ENCODE measurements at regions not wholly inside any gene's neighbourhood (a gene's known extent, or its start where the extent isn't known, plus 50 kb on each side); places are given as distances from the start of the nearest gene placed in this dataset.

- no peaks in the 10 kb centered on the region for H3K27me3 Mint-ChIP-seq (ENCODE audit: unreplicated experiment)
- H3K4me3 Mint-ChIP-seq (ENCODE audit: low read depth, unreplicated experiment), result no peak overlapping the region
- CTCF ChIA-PET, result interaction anchor here (0.7 to 1.3 kb wide), 3 partner anchors 9 to 291 kb away, joined by 3 to 4 read pairs (median 3); no protein-coding TSS in a partner anchor
- DNase-seq, result peak; percentile 24
- BruUV-seq (replicated peaks), result no TSS peak
- H3K4me1 Mint-ChIP-seq (ENCODE audit: low read depth, unreplicated experiment), result no peaks in the 10 kb centered on the region
- no peak overlapping the region for H3K27ac Mint-ChIP-seq (ENCODE audit: unreplicated experiment)
- TF ChIP-seq, protein P1, sequence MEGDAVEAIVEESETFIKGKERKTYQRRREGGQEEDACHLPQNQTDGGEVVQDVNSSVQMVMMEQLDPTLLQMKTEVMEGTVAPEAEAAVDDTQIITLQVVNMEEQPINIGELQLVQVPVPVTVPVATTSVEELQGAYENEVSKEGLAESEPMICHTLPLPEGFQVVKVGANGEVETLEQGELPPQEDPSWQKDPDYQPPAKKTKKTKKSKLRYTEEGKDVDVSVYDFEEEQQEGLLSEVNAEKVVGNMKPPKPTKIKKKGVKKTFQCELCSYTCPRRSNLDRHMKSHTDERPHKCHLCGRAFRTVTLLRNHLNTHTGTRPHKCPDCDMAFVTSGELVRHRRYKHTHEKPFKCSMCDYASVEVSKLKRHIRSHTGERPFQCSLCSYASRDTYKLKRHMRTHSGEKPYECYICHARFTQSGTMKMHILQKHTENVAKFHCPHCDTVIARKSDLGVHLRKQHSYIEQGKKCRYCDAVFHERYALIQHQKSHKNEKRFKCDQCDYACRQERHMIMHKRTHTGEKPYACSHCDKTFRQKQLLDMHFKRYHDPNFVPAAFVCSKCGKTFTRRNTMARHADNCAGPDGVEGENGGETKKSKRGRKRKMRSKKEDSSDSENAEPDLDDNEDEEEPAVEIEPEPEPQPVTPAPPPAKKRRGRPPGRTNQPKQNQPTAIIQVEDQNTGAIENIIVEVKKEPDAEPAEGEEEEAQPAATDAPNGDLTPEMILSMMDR (IDR thresholded peaks at IDR 0.05; ENCODE audit: unreplicated experiment), result no peak
- H3K36me3 Mint-ChIP-seq (ENCODE audit: insufficient read depth, unreplicated experiment), result no peaks in the 10 kb centered on the region
- no peaks in the 10 kb centered on the region for H3K9me3 Mint-ChIP-seq (ENCODE audit: low read depth, unreplicated experiment)
- intact Hi-C loops (cut with micrococcal nuclease; ENCODE audit: unreplicated experiment), result no loop called here
Observed at GRCh38 chr3:63095-63765, 133.3 kb upstream of the CHL1 start.

GRCh38 chr3:69690-70089 is 126.9 kb upstream of the CHL1 start:
- Mint-ChIP-seq H3K4me1 (ENCODE audit: low read depth, unreplicated experiment) (no peaks in the 10 kb centered on the region), H3K9me3 (ENCODE audit: low read depth, unreplicated experiment) (no peaks in the 10 kb centered on the region), H3K4me3 (ENCODE audit: low read depth, unreplicated experiment) (no peak overlapping the region), H3K36me3 (ENCODE audit: insufficient read depth, unreplicated experiment) (no peaks in the 10 kb centered on the region), H3K27me3 (ENCODE audit: unreplicated experiment) (no peaks in the 10 kb centered on the region), H3K27ac (ENCODE audit: unreplicated experiment) (no peak overlapping the region)
- CTCF ChIA-PET, result no interaction called here
- intact Hi-C loops (cut with micrococcal nuclease; ENCODE audit: unreplicated experiment), result no loop called here
- BruUV-seq (replicated peaks), result no TSS peak
- TF ChIP-seq, protein P1 (IDR thresholded peaks at IDR 0.05; ENCODE audit: unreplicated experiment), result no peak
- no peak for DNase-seq

DNA sequence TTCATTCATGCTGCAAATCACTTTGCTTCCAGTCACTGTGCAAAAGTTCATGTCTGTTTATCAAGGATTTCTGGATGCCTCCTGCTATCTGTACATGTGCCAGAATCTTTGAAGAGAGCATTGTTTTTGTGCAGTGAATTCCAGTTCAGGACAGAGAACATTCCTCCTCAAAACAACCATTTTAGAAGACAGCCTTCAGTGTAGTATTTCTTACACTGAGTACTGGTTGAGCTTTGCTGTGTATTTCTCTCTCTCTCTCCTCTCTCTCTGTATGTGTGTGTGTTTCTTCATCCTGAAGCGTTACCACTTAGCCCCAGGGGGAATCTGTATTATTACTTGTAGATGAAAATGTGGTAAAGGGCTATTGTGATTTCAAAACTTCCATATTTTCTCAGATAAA is 123.8 kb upstream of the CHL1 start:
- Mint-ChIP-seq H3K36me3 (ENCODE audit: insufficient read depth, unreplicated experiment) (no peaks in the 10 kb centered on the region), H3K4me3 (ENCODE audit: low read depth, unreplicated experiment) (no peak overlapping the region), H3K27ac (ENCODE audit: unreplicated experiment) (no peak overlapping the region), H3K9me3 (ENCODE audit: low read depth, unreplicated experiment) (no peaks in the 10 kb centered on the region), H3K4me1 (ENCODE audit: low read depth, unreplicated experiment) (no peaks in the 10 kb centered on the region), H3K27me3 (ENCODE audit: unreplicated experiment) (no peaks in the 10 kb centered on the region)
- BruUV-seq (replicated peaks), result no TSS peak
- DNase-seq, result no peak
- TF ChIP-seq, protein P1 (IDR thresholded peaks at IDR 0.05; ENCODE audit: unreplicated experiment), result no peak
- intact Hi-C loops (cut with micrococcal nuclease; ENCODE audit: unreplicated experiment), result no loop called here
- CTCF ChIA-PET, result no interaction called here

GRCh38 chr3:73271-73670 is 123.3 kb upstream of the CHL1 start:
- H3K9me3 Mint-ChIP-seq (ENCODE audit: low read depth, unreplicated experiment), result no peaks in the 10 kb centered on the region
- no peaks in the 10 kb centered on the region for H3K4me1 Mint-ChIP-seq (ENCODE audit: low read depth, unreplicated experiment)
- no peak for DNase-seq
- CTCF ChIA-PET, result no interaction called here
- TF ChIP-seq, protein P1 (IDR thresholded peaks at IDR 0.05; ENCODE audit: unreplicated experiment), result no peak
- no peaks in the 10 kb centered on the region for H3K36me3 Mint-ChIP-seq (ENCODE audit: insufficient read depth, unreplicated experiment)
- no peaks in the 10 kb centered on the region for H3K27me3 Mint-ChIP-seq (ENCODE audit: unreplicated experiment)
- intact Hi-C loops (cut with micrococcal nuclease; ENCODE audit: unreplicated experiment), result no loop called here
- H3K27ac Mint-ChIP-seq (ENCODE audit: unreplicated experiment), result no peak overlapping the region
- H3K4me3 Mint-ChIP-seq (ENCODE audit: low read depth, unreplicated experiment), result no peak overlapping the region
- BruUV-seq (replicated peaks), result no TSS peak

Measured in Calu3 (cell line).